GM12875 (cell line): ENCODE measurements at regions not wholly inside any gene's neighbourhood (a gene's known extent, or its start where the extent isn't known, plus 50 kb on each side); places are given as distances from the start of the nearest gene placed in this dataset.
"Not testable (repeated sequence)": the region's sequence is repeated elsewhere in the genome, so short reads cannot be mapped to it uniquely, and the experiment has no call there.

ENCODE experiments used
- H3K4me3 ChIP-seq: one replicate; pipeline ENCODE4 v1.5.1; 2011; ENCODE audit warnings: low read depth, low read length, control low read depth
- CTCF ChIP-seq: IDR thresholded peaks from 2 replicates; pipeline ENCODE4 v1.5.1; 2011; ENCODE audit warnings: low read depth, mild to moderate bottlenecking, control low read depth, inconsistent platforms, low read length, moderate library complexity, borderline replicate concordance; ENCODE audit not compliant: insufficient read depth

GRCh38 chr6:854406-855118, 161.6 kb upstream of the EXOC2 start:
- TF ChIP-seq CTCF = no peak
- no peak overlapping the region for H3K4me3 ChIP-seq

- H3K4me3 ChIP-seq = not testable (repeated sequence)
Observed at GRCh38 chr6:852216-852615, 159.3 kb upstream of the EXOC2 start.

- no peak for TF ChIP-seq CTCF
- no peak overlapping the region for H3K4me3 ChIP-seq
Observed at GRCh38 chr6:849075-849506, 156.2 kb upstream of the EXOC2 start.

- TF ChIP-seq CTCF = no peak
- no peak overlapping the region for H3K4me3 ChIP-seq
Observed at GRCh38 chr6:845566-845965, 152.6 kb upstream of the EXOC2 start.

GRCh38 chr6:845101-845500, 152.2 kb upstream of the EXOC2 start:
- TF ChIP-seq CTCF = no peak
- no peak overlapping the region for H3K4me3 ChIP-seq

GRCh38 chr6:842141-842540, 149.2 kb upstream of the EXOC2 start:
- no peak overlapping the region for H3K4me3 ChIP-seq
- no peak for TF ChIP-seq CTCF

GRCh38 chr6:841569-841968, 148.6 kb upstream of the EXOC2 start:
- no peak overlapping the region for H3K4me3 ChIP-seq
- TF ChIP-seq CTCF = no peak
